ENCODE measurements at regions not wholly inside any gene's neighbourhood (a gene's known extent, or its start where the extent isn't known, plus 50 kb on each side); places are given as distances from the start of the nearest gene placed in this dataset.

GRCh38 chr5:156237361-156237760, 89.6 kb upstream of the SGCD start:
- no peak overlapping the region for H3K27ac ChIP-seq (ENCODE audit: insufficient read depth, low read length)
- no peak for ATAC-seq (ENCODE audit: low read depth)
- ChIA-PET POLR2A (ENCODE audit: unreplicated experiment) (no interaction called here), CTCF (no interaction called here)
- no peak overlapping the region for H3K23ac ChIP-seq (ENCODE audit: low read depth, low read length)
- in situ Hi-C loops (cut with MboI; ENCODE audit: low sequenced_read_pairs): no loop called here
- H3K18ac ChIP-seq (ENCODE audit: low read depth, low read length): no peak overlapping the region
- no peak overlapping the region for H3K14ac ChIP-seq (replicated peaks; ENCODE audit: low read depth, low read length)
- H4K20me1 ChIP-seq (ENCODE audit: insufficient read depth, low read length): no peaks in the 10 kb centered on the region
- H4K8ac ChIP-seq (ENCODE audit: low read depth in 2 of 2, low read length in 2 of 2): no peak overlapping the region
- H3K4ac ChIP-seq (ENCODE audit: low read depth, low read length): no peak overlapping the region
- no peak overlapping the region for H4K91ac ChIP-seq (ENCODE audit: insufficient read depth, low read depth, low read length)
- H4K5ac ChIP-seq (ENCODE audit: low read depth, low read length): no peak overlapping the region
- no peak overlapping the region for H2BK20ac ChIP-seq (ENCODE audit: low read depth, low read length)
- dilution Hi-C loops (cut with HindIII; ENCODE audit: low sequenced_read_pairs, unreplicated experiment): no loop called here
- H3K56ac ChIP-seq (ENCODE audit: extremely low read depth, insufficient read depth, low read length): no peak overlapping the region
- no peaks in the 10 kb centered on the region for H3K36me3 ChIP-seq (ENCODE audit: control insufficient read depth, insufficient read depth, low read length)
- no peak overlapping the region for H2AFZ ChIP-seq (replicated peaks; ENCODE audit: low read length, poor library complexity)
- H3K79me1 ChIP-seq (ENCODE audit: low read depth in 1 of 2, low read length in 2 of 2): no peaks in the 10 kb centered on the region
- DNase-seq: no peak
- no peak overlapping the region for H3K9ac ChIP-seq (ENCODE audit: low read depth, low read length)
- H3K4me2 ChIP-seq (ENCODE audit: low read depth, low read length): no peak overlapping the region
- 66% methylated on average over 3 of the region's 6 CpGs; no CpG with 5 or more reads in 1 of the 2 experiments for WGBS, 2 experiments (ENCODE audit: extremely low coverage in 2 of 2, insufficient read length in 1 of 2)
- H2BK120ac ChIP-seq (ENCODE audit: low read depth, low read length): no peak overlapping the region
- TF ChIP-seq RFX5 (IDR thresholded peaks at IDR 0.05; ENCODE audit: low read depth, low read length) (no peak), CHD1 (IDR thresholded peaks at IDR 0.05; ENCODE audit: low read depth, low read length) (no peak), MAFK (IDR thresholded peaks at IDR 0.05; ENCODE audit: low read depth, low read length) (no peak), CEBPB (IDR thresholded peaks at IDR 0.05; ENCODE audit: low read depth, low read length) (no peak), POLR2A (IDR thresholded peaks at IDR 0.05; ENCODE audit: low read depth, low read length) (no peak), RCOR1 (IDR thresholded peaks at IDR 0.05; ENCODE audit: insufficient replicate concordance, low read length) (no peak), NFE2L2 (IDR thresholded peaks at IDR 0.05; ENCODE audit: low read depth, low read length) (no peak), SMC3 (IDR thresholded peaks at IDR 0.05; ENCODE audit: low read depth, low read length) (no peak)
- intact Hi-C loops (cut with micrococcal nuclease): no loop called here
- H2BK15ac ChIP-seq (ENCODE audit: low read depth, low read length): no peak overlapping the region
- H3K27me3 ChIP-seq (ENCODE audit: control insufficient read depth, insufficient read depth, low read length): no peaks in the 10 kb centered on the region
- no peak overlapping the region for H2AK5ac ChIP-seq (ENCODE audit: low read depth, low read length)
- no peak overlapping the region for H3K4me3 ChIP-seq (ENCODE audit: insufficient read depth, low read depth, low read length)
- no peak overlapping the region for H2AK9ac ChIP-seq (replicated peaks; ENCODE audit: low read depth, low read length, poor library complexity)
- no peaks in the 10 kb centered on the region for H3K4me1 ChIP-seq (ENCODE audit: control insufficient read depth, insufficient read depth, low read length)
- BruUV-seq (replicated peaks): no TSS peak
- H3K9me3 ChIP-seq (ENCODE audit: control insufficient read depth, insufficient read depth, low read length): no peaks in the 10 kb centered on the region
- no peaks in the 10 kb centered on the region for H3K9me1 ChIP-seq (ENCODE audit: insufficient read depth, low read length)
- H2BK5ac ChIP-seq (ENCODE audit: low read depth, low read length, poor library complexity, severe bottlenecking): no peak overlapping the region
